Astrocyte (in vitro differentiated cells and primary cell): ENCODE measurements at regions not wholly inside any gene's neighbourhood (a gene's known extent, or its start where the extent isn't known, plus 50 kb on each side); places are given as distances from the start of the nearest gene placed in this dataset.

Experiments
- EZH2 ChIP-seq: IDR thresholded peaks from 2 replicates; pipeline ENCODE4 v1.6.1; 2012; ENCODE audit warnings: mild to moderate bottlenecking, low read length, inconsistent platforms; ENCODE audit not compliant: insufficient read depth
- TF ChIP-seq, protein P1 (sequence below): IDR thresholded peaks from 2 replicates; pipeline ENCODE4 v1.5.1; 2011; ENCODE audit warnings: low read depth, mild to moderate bottlenecking, inconsistent platforms, low read length, moderate library complexity; ENCODE audit not compliant: insufficient read depth

DNA sequence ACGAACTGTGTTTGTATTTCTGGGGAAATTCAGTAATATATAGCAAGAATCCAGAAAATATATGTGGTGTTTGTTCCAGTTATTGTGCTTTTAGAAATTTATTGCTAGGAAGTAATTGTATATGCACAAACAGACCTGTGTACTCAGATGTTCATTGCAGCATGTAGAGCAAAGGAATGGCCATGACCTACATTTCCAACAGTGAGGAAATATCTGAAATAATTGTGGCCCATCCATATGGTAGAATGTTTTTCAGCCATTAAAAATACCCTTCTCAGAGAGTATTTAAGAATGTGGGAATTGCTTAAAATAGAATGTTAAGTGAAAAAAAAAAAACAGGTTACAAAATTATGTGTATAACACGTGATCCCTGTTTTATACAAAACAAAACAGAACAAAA lies 77.3 kb downstream of the TMX1 start:
- TF ChIP-seq, protein P1, sequence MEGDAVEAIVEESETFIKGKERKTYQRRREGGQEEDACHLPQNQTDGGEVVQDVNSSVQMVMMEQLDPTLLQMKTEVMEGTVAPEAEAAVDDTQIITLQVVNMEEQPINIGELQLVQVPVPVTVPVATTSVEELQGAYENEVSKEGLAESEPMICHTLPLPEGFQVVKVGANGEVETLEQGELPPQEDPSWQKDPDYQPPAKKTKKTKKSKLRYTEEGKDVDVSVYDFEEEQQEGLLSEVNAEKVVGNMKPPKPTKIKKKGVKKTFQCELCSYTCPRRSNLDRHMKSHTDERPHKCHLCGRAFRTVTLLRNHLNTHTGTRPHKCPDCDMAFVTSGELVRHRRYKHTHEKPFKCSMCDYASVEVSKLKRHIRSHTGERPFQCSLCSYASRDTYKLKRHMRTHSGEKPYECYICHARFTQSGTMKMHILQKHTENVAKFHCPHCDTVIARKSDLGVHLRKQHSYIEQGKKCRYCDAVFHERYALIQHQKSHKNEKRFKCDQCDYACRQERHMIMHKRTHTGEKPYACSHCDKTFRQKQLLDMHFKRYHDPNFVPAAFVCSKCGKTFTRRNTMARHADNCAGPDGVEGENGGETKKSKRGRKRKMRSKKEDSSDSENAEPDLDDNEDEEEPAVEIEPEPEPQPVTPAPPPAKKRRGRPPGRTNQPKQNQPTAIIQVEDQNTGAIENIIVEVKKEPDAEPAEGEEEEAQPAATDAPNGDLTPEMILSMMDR = no peak
- no peak for TF ChIP-seq EZH2
